ENCODE measurements at regions not wholly inside any gene's neighbourhood (a gene's known extent, or its start where the extent isn't known, plus 50 kb on each side); places are given as distances from the start of the nearest gene placed in this dataset.
"Not testable (repeated sequence)": the region's sequence is repeated elsewhere in the genome, so short reads cannot be mapped to it uniquely, and the experiment has no call there.

DNA sequence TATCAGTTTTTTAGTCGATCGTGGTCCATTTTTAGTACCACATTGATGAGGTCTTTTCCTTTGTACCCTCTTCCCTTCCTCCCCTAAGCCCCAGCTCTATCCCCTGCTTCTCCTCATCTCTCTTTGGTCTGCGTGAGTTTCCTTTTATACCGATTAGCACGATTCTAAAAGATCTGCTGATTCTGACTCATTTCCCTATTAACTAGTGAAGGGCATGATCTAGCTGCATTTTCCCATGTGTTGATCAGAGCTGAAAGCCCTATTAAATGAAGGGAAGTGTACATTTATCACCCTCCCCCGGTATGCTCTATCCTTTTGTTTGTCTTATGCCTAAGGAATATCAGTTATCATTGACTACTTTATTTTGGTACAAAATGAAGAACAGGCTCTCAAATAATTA is 181.7 kb upstream of the NPY2R start:
- DNase-seq (ENCODE audit: low spot score), result no peak

DNA sequence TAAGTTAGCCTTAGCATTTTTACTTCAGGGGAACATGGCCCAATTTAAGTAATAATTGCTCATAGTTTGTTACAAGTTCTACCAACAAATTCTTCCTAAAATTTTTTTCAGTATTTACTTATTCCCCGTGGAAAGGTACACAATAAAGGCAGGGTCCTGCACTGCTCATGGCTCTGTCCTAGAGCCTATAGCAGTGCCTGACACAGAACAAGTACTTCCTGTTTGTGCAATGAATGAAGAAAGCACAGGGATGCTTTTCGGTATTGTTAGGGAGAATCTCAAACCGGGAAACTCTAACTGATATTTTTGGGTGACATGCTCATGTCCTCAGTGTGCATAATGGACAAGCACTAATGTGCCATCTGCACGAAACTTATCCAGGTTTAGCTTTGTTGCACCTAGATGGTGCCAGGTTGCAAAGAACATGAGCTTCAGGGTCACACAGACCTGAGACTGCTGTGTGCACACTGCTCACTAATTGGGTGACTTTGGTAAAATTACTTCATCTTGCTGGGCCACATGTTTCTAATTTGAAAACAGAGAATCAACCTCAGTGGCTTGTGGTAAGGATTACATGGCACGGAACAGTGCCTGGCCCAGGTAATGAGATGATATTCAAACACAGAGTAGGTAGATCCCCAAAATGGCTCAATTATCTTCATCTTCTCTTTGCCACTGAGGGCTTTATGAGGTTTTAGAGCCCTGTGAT is 175.8 kb upstream of the NPY2R start:
- no peak for DNase-seq (ENCODE audit: low spot score)

DNA sequence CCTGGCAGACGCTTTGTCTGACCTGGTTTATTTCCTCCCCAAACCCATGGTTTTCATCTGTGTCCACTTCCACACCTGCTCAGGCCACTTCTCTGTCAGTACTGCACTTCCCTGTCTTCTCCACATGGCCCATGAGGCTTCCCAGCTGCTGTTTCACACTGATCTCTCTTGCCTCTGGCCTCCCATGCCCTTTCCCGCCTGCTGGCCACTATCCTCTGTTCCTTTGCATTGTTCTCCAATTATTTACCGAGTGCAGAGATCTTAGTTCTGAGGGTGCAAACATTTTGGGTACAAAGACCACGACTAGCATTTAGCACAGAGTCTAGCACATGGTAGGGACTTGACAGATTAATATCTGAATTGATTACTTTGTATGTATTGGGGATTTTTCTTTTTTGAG is 174.8 kb upstream of the NPY2R start:
- DNase-seq (ENCODE audit: low spot score), result no peak

DNA sequence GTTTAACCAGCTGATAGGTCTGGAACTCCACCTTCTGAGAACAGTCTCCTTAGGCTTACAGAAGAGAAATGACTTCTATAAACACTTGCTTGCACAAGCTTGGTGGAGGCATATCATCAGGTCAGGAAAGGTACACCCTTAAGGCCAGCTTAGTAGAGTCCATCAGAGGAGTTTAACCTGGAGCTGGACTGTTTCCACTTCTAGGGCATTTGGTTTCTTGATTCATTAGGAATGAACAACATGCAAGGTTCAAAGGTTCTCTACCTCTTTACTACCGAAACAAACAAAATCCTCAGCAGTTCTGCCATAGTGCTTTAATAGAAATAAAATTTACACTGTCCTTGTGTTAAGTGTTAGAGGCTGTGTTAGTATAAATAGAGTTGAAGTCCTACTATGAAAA is 171.4 kb upstream of the NPY2R start:
- DNase-seq (ENCODE audit: low spot score), result no peak

DNA sequence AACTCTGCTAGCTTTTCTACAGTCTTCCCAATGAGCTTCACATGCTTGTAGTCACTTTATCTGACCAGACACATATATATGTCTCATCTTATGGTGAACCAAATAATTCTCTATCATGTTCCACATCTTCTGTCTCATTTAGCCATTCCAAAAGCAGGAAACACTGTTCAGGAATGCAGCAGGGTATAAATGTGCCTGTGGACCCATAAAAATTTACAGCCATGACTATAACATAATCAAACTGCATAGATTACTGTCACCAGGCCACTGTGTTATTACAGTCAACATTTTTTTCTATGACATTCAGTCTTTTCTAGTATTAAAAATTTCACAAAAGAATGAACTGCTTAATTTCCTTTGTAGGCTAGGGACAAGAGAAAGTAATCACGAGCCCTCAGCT is 170.0 kb upstream of the NPY2R start:
- DNase-seq (ENCODE audit: low spot score), result no peak

DNA sequence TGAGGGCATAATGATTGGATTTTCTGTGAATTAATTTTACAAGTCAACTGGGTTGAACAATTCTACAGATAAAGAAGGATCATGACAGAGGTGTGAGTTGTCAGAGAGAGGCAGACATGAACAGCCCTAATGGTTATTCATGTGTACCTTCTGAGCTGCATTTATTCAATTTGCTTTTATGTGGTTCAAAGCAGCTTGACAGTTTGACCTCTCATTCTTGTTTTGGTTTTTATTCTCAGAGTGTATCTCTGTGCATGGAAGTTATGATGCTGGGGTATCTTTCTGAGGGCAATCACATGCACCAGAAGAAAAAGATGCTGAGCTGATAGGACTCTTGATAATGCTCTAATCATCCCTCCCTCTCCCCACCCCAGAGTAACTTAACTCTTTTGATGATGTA is 169.3 kb upstream of the NPY2R start:
- no peak for DNase-seq (ENCODE audit: low spot score)

DNA sequence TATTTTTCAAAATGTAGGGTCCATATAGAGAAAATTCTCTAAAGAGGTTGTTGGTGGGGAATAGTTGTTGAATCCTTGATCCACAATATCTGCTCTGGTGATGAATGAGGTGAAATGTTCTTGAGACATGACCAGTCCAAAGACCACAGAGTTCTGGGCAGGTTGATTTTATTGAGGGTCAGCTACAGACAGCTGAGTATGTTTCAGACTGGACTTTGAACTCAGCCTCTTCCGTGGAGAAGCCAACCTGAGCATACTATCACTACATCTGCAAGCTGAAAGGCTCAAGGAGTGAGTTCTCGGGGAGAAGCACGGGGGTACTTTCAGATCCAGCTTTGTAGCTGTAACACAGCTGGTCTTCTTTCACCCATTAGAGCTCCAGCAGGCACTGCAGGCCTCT is 168.4 kb upstream of the NPY2R start:
- DNase-seq (ENCODE audit: low spot score), result no peak

DNA sequence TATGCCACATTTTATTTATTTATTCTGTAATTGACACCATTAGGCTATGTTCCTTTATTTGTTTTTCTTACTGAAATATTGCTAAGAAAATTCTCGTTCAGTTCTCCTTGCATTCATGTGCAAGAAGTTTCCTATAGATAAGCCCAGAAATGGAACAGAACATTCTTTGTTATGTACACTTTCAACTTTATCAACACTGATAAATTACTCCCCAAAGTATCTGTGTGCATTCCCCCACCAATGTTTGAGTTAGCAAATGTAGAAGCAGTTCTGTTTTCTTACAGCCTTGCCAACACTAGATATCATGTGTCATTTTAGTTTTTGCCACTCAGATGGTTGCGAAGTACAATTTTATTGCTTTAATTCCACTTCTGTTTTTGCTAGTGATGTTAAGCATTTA is 166.4 kb upstream of the NPY2R start:
- no peak for DNase-seq (ENCODE audit: low spot score)

DNA sequence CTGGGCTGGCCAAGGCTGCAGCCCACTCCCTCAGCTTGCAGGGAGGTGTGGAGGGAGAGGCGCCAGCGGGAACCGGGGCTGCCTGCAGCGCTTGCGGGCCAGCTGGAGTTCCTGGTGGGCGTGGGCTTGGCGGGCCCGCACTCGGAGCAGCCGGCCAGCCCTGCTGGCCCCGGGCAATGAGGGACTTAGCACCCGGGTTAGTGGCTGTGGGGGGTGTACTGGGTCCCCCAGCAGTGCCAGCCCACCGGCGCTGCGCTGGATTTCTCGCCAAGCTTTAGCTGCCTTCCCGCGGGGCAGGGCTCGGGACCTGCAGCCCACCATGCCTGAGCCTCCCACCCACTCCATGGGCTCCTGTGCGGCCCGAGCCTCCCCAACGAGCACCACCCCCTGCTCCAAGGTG is 164.2 kb upstream of the NPY2R start:
- DNase-seq (ENCODE audit: low spot score), result not testable (repeated sequence)

DNA sequence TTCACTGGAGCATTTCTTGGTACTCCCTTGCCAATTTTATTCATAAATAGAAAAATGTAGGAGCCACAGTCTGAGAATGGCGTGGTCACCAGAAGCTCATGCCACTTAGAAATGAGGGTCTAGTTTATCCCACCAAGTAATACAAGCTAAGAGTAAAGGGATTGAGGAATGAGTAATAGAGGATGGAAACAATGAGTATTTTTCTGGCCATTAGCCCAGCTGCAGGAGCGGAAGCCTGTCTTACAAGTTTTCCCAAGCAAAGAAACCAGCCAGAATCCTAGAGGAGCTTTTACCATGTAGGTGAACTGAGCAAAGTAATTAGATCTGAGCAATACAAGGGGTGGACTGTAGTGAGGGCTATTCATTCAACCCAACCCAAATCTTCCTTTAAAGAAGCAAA is 160.7 kb upstream of the NPY2R start:
- DNase-seq (ENCODE audit: low spot score), result no peak

DNA sequence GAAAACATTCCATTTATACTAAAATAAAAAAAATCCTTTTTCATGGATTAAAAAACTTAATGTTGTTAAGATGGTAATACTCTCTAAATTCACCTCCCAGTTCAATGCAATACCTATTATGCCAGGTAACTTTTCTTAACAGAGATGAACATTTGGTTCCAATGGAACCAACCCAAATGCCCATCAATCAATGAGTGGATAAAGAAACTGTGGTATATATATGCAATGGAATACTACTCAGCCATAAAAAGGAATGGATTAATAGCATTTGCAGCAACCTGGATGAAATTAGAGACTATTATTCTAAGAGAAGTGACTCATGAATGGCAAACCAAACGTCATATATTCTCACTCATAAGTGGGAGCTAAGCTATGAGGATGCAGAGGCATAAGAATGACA is 154.4 kb upstream of the NPY2R start:
- not testable (repeated sequence) for DNase-seq (ENCODE audit: low spot score)

DNA sequence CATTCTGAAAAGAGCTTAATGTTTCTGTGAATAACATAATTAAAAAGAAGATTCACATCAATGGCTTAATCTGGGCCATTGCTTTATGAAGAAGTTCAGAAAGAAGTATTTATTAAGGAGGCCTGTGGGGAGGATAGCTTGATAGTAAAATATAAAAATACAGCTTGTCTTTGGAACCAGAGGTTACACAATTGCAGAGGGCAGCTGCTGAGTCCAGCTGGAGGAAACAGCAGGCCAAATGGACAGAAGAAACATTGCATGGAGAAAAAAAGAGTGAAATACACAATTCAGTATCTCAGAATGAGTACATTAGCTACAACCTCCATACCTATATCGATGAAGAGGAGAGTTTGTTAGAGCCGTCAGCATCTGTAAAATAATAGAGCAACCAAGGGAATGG is 148.0 kb upstream of the NPY2R start:
- DNase-seq (ENCODE audit: low spot score), result no peak

DNA sequence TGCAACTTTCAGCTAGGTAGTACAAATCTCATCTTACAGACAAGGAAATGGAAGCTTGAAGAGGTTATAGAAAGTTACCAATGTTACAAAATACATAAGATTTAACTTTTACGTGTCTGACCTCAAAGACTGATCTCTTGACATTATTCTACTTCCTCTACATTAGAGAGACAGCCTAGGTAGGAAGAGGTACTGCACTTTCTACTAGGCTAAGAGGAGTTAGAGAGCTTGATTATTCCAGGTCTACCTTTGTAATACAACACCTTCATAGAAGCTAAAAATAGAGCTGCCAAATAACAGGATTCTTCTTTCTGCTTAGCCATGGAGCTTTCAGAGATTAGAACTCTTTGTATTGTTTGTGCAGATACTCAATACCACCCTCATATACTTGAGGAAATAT is 147.6 kb upstream of the NPY2R start:
- no peak for DNase-seq (ENCODE audit: low spot score)

DNA sequence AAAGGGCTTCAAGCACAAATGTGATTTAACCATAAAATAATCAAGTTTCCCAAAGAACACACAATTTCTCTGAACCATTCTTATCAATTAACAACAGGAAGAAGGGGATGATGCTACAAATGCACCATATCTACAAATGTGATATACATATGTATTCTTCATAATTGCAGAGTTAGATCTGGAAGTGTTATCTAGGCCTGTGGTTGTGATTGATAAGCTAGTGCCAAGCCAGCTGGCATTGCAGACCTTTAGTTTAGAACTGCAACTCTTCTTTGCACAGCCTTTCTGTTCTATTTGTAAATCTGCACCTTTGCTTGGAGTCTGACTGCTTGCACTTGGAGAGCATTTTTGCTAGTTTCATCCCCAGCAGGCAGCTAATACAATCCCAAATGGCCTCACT is 145.5 kb upstream of the NPY2R start:
- DNase-seq (ENCODE audit: low spot score), result no peak

DNA sequence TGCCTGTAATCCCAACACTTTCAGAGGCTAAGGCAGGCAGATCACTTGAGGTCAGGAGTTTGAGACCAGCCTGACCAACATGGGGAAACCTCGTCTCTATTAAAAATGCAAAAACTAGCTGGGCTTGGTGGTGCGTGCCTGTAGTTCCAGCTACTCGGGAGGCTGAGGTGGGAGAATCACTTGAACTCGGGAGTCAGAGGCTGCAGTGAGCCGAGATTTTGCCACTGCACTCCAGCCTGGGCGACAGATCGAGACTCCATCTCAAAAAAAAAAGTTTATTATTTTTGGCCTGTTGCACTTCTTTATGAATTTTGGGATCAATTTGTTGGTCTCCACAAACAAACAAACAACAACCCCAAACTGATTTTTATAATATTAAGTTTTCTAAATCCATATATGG is 143.5 kb upstream of the NPY2R start:
- DNase-seq (ENCODE audit: low spot score), result not testable (repeated sequence)

DNA sequence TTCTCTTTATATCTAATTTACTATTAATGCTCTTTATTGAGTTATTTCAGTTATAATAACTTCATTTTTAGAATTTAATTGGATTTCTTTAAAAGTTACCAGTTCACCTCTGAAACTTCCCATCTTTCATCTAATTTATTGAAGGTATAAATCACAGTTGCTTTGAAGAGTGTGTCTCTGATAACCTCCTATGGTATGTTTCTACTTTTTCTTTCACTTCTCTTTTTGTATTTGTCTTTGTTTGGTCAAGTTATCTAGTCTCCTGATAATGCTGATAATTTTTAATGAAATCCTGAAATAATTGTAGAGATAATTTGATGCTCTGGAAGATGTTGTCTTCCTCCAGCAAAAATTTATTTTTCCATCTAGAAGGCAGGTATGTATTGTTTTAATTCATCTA is 141.6 kb upstream of the NPY2R start:
- DNase-seq (ENCODE audit: low spot score), result no peak

DNA sequence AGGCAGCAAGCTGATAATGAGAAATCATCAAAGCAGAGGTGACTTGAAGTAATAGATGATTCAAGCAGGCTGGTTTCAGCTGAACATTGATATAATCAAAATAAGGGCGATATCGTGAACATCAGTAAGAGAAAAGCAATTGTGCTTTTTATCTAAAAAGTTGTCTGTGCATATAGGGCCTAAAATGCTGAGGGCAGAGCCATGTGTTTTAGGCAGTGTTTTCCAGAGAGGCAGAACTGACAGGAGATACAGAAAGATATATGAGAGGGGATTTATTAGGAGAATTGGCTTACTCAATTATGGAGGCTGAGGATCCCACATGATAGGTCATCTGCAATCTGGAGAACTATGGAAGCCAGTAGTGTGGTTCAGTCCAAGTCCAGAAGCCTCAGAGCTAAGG is 136.5 kb upstream of the NPY2R start:
- DNase-seq (ENCODE audit: low spot score), result peak; percentile 86

DNA sequence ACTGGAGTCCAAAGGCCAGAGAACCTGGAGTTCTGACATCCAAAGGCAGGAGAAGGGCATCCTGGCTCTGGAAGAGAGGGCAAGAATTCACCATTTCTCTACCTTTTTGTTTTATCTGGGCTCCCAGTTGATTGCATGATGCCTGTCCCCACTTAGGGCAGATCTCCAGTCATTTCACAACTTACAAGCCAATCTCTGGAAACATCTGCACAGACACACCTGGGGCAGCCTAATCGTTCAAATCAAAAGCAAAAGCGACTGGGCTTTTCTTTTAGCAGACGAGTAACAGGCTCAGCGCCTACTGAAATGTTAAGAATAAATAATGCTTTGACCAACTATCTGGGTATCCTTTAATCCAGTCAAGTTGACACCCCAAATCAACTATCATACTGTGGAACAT is 136.0 kb upstream of the NPY2R start:
- no peak for DNase-seq (ENCODE audit: low spot score)

DNA sequence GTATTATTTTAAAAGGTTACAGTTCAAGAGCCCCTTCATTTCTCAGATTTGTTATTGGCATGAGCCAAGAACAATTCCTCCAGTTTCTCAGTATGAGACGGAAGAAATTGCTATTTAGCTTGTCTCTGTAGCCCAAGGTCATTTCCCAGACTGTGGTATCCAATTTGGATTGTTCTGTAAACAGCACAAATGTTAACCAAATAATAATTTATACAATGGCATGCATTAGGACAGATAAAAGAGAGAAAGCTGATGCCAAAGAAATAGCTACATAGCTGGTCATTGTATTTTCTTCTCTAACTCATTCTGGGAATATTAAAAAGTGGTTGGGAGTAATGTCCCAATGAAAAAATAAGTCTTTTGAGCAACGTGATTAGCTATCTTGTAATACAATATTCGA is 134.6 kb upstream of the NPY2R start:
- DNase-seq (ENCODE audit: low spot score), result no peak

DNA sequence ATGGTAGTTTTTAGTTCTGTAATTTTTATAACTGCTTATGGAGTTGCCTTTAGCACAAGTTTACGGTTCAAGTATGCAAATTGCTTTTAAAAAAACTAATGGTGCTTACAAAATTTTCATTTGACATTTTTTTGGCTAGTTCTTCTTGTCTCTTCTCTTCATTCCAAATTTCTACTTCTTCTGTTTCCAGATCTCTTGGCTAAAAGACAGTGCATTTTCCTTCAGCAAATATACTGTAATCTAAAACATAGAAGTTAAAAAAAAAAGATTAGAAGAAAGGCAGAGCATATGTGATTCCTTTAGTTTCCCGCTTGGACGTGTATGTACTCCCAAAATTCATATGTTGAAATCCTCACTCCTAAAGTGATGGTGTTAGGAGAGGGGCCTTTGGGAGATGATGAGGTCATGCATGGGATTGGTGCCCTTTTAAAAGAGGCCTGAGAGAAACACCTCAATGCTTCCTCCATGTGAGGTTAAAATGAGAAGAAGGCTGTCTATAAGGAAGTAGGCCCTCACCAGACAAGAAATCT is 132.1 kb upstream of the NPY2R start:
- DNase-seq (ENCODE audit: low spot score), result no peak

DNA sequence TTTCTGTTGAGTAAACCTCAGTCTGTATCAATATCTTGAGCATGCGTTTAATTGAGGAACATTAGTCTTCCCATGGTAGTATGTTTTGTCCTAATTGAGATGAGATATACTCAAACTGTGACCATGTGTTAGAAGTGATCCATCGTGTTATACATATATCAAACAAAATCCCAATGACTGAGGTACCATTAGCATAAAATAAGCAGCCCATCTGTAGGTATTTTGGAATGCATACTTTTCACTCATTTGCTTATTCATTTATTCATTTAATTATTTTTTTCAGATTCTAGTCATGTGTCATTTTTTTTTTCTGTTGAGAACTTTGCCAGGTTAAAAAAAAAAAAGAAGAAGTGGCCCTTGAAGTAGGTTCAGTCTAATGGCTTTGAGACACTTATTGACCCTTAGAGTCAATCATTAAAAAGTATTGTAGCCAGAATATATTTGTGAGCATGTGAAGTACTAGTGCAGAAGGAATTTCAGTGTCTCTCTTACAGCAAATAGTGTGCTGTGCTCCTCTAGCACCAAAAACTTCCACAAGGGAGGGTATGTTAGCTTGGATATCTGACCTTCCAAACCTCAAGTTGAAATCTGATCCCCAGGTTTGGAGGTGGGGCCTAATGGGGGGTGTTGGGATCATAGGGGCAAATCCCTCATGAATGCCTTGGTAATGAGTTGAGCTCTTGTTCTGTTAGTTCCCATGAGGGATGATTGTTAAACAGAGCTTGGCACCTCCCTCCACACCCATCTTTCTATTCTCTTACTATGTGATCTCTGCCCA is 130.8 kb upstream of the NPY2R start:
- no peak for DNase-seq (ENCODE audit: low spot score)

DNA sequence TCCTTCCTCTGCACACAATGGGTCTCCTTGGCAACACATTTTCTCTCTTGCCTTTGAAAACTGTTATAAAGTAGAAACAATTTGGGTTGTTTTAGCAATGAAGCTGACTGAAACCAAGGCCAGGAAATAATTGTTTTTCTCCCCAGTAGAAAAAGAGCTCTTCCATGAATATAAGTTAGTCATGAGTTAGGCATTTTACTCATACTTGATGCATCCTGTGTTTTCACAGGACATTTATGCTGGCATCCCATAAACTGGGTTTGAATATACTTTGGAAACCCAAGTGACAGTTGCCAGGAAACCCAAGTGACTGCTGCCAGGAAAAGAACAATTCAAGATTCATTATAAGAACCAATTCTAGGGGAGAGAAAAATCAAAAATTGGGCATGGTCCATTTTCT is 128.6 kb upstream of the NPY2R start:
- no peak for DNase-seq (ENCODE audit: low spot score)

DNA sequence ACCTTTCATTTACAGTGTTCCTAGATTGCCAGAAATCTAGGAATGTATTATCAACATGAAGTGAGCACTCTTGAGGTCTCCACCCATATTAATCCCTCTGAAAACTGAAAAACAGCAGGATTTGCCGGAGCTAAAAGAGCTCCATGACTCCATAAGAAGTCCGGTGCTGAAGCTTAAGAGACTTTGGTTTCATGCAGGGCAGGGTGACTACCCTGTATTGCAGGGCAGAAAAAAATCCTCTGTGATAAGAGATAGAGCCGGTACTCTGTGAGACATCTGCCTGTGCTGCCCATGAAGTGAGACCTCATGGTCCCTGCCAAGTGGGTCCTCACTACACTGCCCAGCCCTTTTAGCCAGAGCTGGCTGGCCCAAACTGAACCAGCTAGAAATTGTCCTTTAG is 127.2 kb upstream of the NPY2R start:
- DNase-seq (ENCODE audit: low spot score), result no peak

Data from SK-N-DZ (cell line).